Activated CD4-positive, alpha-beta T cell treated with anti-CD3 and anti-CD28 coated beads, Interleukin-2, Interleukin-4, amounts not matched to agents 100 ng/mL and 50 ng/mL, durations not matched to agents 16 hours and 8 hours (primary cell): ENCODE measurements at regions not wholly inside any gene's neighbourhood (a gene's known extent, or its start where the extent isn't known, plus 50 kb on each side); places are given as distances from the start of the nearest gene placed in this dataset.
"Not testable (repeated sequence)": the region's sequence is repeated elsewhere in the genome, so short reads cannot be mapped to it uniquely, and the experiment has no call there.

Source experiments
- DNase-seq: peaks from one replicate; pipeline ENCODE4 v3.0.0-alpha.2; 2020; ENCODE audit warnings: low spot score

- no peak for DNase-seq
Measured at GRCh38 chrX:13223868-13224567, 95.8 kb downstream of the ATXN3L start.

- no peak for DNase-seq
Measured at GRCh38 chrX:13220916-13221315, 98.9 kb downstream of the ATXN3L start.

- DNase-seq, result no peak
Measured at GRCh38 chrX:13219991-13220764, 99.7 kb downstream of the ATXN3L start.

- no peak for DNase-seq
Measured at GRCh38 chrX:13218758-13219157, 101.1 kb downstream of the ATXN3L start.

GRCh38 chrX:13216139-13216538 is 103.7 kb downstream of the ATXN3L start:
- DNase-seq, result no peak

- no peak for DNase-seq
Measured at GRCh38 chrX:13215729-13216128, 104.1 kb downstream of the ATXN3L start.

- DNase-seq, result no peak
Measured at GRCh38 chrX:13212191-13212651, 107.6 kb downstream of the ATXN3L start.

GRCh38 chrX:13210142-13210541 is 109.7 kb downstream of the ATXN3L start:
- not testable (repeated sequence) for DNase-seq

- DNase-seq, result not testable (repeated sequence)
Measured at GRCh38 chrX:13209704-13210103, 110.1 kb downstream of the ATXN3L start.

GRCh38 chrX:13208281-13208935 is 111.4 kb downstream of the ATXN3L start:
- DNase-seq, result no peak

GRCh38 chrX:13203271-13203670 is 116.6 kb downstream of the ATXN3L start:
- DNase-seq, result no peak

GRCh38 chrX:13201605-13202219 is 118.1 kb downstream of the ATXN3L start:
- no peak for DNase-seq

- no peak for DNase-seq
Measured at GRCh38 chrX:13200398-13200797, 119.5 kb downstream of the ATXN3L start.

GRCh38 chrX:13198762-13199064 is 121.1 kb downstream of the ATXN3L start:
- no peak for DNase-seq

GRCh38 chrX:13198056-13198761 is 121.6 kb downstream of the ATXN3L start:
- DNase-seq, result no peak

- DNase-seq, result no peak
Measured at GRCh38 chrX:13196782-13197181, 123.1 kb downstream of the ATXN3L start.

- DNase-seq, result no peak
Measured at GRCh38 chrX:13195340-13195739, 124.5 kb downstream of the ATXN3L start.

GRCh38 chrX:13194291-13195103 is 125.4 kb downstream of the ATXN3L start:
- DNase-seq, result no peak

GRCh38 chrX:13190051-13190450 is 129.8 kb downstream of the ATXN3L start:
- no peak for DNase-seq

- DNase-seq, result no peak
Measured at GRCh38 chrX:13189380-13189779, 130.5 kb downstream of the ATXN3L start.

GRCh38 chrX:13188731-13189309 is 131.0 kb downstream of the ATXN3L start:
- DNase-seq, result no peak
